A673 (cell line): ENCODE measurements at regions not wholly inside any gene's neighbourhood (a gene's known extent, or its start where the extent isn't known, plus 50 kb on each side); places are given as distances from the start of the nearest gene placed in this dataset.

Experiments
- CTCF ChIP-seq: fragments of 300-800, 200-600 bp; sonication (generic); conservative IDR thresholded peaks from 2 replicates; pipeline ENCODE4 v1.5.1; 2017; ENCODE audit warnings: low read depth, mild to moderate bottlenecking, antibody characterized with exemption, low read length, moderate library complexity, mixed read lengths
- EZH2 ChIP-seq: fragments of 200-600 bp; sonication (generic); IDR thresholded peaks from 2 replicates; pipeline ENCODE4 v1.6.1; 2017; ENCODE audit warnings: borderline replicate concordance, low read depth, mild to moderate bottlenecking, mixed read lengths, antibody characterized with exemption, low read length; ENCODE audit not compliant: poor library complexity, severe bottlenecking

GRCh38 chr3:44021651-44022594 is 219.8 kb upstream of the TOPAZ1 start:
- TF ChIP-seq CTCF, result no peak
- no peak for TF ChIP-seq EZH2
